ENCODE measurements at regions not wholly inside any gene's neighbourhood (a gene's known extent, or its start where the extent isn't known, plus 50 kb on each side); places are given as distances from the start of the nearest gene placed in this dataset.
A peak's percentile ranks its signal among the peaks of the same experiment; 100 is the strongest.

- H3K36me3 ChIP-seq (ENCODE audit: low read depth) = no peaks in the 10 kb centered on the region
- ATAC-seq (peak; percentile 71), DNase-seq (no peak)
- H3K4me3 ChIP-seq = no peak overlapping the region
- intact Hi-C loops (cut with DNase I, micrococcal nuclease) = no loop called here
- TF ChIP-seq, protein P1, sequence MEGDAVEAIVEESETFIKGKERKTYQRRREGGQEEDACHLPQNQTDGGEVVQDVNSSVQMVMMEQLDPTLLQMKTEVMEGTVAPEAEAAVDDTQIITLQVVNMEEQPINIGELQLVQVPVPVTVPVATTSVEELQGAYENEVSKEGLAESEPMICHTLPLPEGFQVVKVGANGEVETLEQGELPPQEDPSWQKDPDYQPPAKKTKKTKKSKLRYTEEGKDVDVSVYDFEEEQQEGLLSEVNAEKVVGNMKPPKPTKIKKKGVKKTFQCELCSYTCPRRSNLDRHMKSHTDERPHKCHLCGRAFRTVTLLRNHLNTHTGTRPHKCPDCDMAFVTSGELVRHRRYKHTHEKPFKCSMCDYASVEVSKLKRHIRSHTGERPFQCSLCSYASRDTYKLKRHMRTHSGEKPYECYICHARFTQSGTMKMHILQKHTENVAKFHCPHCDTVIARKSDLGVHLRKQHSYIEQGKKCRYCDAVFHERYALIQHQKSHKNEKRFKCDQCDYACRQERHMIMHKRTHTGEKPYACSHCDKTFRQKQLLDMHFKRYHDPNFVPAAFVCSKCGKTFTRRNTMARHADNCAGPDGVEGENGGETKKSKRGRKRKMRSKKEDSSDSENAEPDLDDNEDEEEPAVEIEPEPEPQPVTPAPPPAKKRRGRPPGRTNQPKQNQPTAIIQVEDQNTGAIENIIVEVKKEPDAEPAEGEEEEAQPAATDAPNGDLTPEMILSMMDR (IDR thresholded peaks at IDR 0.05) = no peak
- no peaks in the 10 kb centered on the region for H3K4me1 ChIP-seq (ENCODE audit: low read depth)
- H3K9me3 ChIP-seq = no peaks in the 10 kb centered on the region
Measured at GRCh38 chr4:146023334-146023967, 84.8 kb upstream of the ZNF827 start.

DNA sequence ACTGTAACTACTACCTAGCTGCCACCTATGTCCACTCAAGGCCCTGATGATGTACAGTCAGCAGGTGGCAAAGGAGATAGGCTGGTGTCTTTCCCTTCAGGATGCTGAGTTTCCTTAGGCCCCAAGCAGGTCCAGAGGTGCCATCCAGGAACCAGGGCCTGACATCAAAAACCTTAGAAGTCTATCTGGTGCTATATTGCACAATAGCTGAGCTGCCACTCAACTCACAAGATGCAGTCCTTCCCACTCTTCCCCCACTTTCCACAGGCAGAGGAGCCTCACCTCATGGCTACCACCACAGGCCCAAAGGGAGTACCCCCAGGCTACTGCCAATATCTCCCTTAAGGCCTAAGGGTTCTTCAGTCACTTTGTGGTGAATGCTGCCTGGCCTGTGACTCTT is 83.9 kb upstream of the ZNF827 start:
- no peak overlapping the region for H3K4me3 ChIP-seq
- TF ChIP-seq, protein P1 (IDR thresholded peaks at IDR 0.05) = no peak
- intact Hi-C loops (cut with DNase I, micrococcal nuclease) = no loop called here

DNA sequence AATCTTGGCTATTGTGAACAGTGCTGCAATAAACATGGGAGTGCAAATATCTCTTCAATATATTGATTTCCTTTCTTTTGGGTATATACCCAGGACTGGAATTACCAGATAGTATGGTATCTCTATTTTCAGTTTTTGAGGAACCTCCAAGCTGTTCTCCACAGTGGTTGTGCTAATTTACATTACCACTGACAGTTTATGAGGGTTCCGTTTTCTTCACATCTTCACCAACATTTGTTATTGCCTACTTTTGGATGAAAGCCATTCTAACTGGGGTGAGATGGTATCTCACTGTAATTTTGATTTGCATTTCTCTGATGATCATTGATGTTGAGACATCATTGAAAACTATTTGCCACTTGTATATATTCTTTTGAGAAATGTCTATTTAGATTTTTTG is 79.6 kb upstream of the ZNF827 start:
- no peaks in the 10 kb centered on the region for H3K9me3 ChIP-seq
- H3K4me3 ChIP-seq = no peak overlapping the region
- H3K36me3 ChIP-seq (ENCODE audit: low read depth) = no peaks in the 10 kb centered on the region
- TF ChIP-seq, protein P1 (IDR thresholded peaks at IDR 0.05) = no peak
- intact Hi-C loops (cut with DNase I, micrococcal nuclease) = no loop called here
- DNase-seq (no peak), ATAC-seq (no peak)
- H3K4me1 ChIP-seq (ENCODE audit: low read depth) = no peaks in the 10 kb centered on the region

More for the DNA sequence above, 83.9 kb upstream of the ZNF827 start:
- Histone ChIP-seq H3K9me3 (no peaks in the 10 kb centered on the region), H3K4me1 (ENCODE audit: low read depth) (no peaks in the 10 kb centered on the region), H3K36me3 (ENCODE audit: low read depth) (no peaks in the 10 kb centered on the region)
- DNase-seq (no peak), ATAC-seq (no peak)

DNA sequence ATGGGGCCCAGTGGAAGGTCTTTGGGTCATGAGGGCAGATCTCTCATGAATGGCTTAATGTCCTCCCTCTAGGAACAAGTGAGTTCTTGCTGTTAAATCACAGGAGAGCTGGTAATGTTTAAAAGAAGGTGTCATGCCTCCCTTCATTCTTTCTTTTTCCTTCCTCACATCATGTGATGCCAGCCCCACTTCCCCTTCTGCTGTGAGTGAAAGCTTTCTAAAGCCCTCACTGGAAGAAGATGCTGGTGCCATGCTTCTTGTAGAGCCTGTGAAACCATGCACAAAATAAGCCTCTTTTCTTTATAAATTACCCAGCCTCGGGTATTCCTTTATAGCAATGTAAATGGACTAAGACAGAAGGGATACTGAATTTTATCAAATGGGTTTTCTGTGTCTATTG is 66.1 kb upstream of the ZNF827 start:
- H3K9me3 ChIP-seq = peaks cover 8% of the 10 kb centered on the region
- H3K4me3 ChIP-seq = no peak overlapping the region
- DNase-seq (no peak), ATAC-seq (no peak)
- TF ChIP-seq, protein P1 (IDR thresholded peaks at IDR 0.05) = no peak
- H3K4me1 ChIP-seq (ENCODE audit: low read depth) = no peaks in the 10 kb centered on the region
- no peaks in the 10 kb centered on the region for H3K36me3 ChIP-seq (ENCODE audit: low read depth)
- intact Hi-C loops (cut with DNase I, micrococcal nuclease) = no loop called here

DNA sequence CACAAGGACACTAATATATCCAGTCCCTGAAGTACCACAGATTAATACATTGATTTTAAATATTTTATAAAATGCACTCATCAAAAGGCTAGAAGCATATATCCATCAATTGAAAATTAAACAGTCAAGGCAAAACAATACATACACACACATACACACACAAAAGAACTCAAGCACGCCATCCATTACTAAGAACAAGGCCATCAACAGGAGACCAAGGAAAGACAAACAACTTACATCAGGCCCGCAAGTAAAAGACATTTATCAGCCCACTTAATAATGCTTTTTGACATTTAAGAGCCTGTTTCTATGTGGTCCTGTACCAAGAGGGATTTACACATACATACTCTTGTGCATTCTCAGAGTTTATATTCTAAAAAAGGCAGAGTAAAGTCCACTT is 50.0 kb upstream of the ZNF827 start:
- no peak for ATAC-seq
- DNase-seq = no peak
- Histone ChIP-seq H3K4me3 (no peak overlapping the region), H3K36me3 (ENCODE audit: low read depth) (no peaks in the 10 kb centered on the region), H3K9me3 (no peaks in the 10 kb centered on the region), H3K4me1 (ENCODE audit: low read depth) (no peaks in the 10 kb centered on the region)
- TF ChIP-seq, protein P1 (IDR thresholded peaks at IDR 0.05) = no peak
- intact Hi-C loops (cut with DNase I, micrococcal nuclease) = no loop called here
